ENCODE measurements at regions not wholly inside any gene's neighbourhood (a gene's known extent, or its start where the extent isn't known, plus 50 kb on each side); places are given as distances from the start of the nearest gene placed in this dataset.

- no peak for ATAC-seq (ENCODE audit: low FRiP score in 2 of 2)
- Histone ChIP-seq H3K36me3 (no peaks in the 10 kb centered on the region), H3K4me1 (no peaks in the 10 kb centered on the region), H3K27me3 (no peaks in the 10 kb centered on the region), H3K4me3 (no peak overlapping the region), H3K9me3 (no peaks in the 10 kb centered on the region), H3K27ac (no peak overlapping the region)
- DNase-seq, result no peak
- no peak for TF ChIP-seq CTCF (IDR thresholded peaks at IDR 0.05)
- TF ChIP-seq POLR2A (IDR thresholded peaks at IDR 0.05), result no peak
- TF ChIP-seq POLR2AphosphoS5 (IDR thresholded peaks at IDR 0.05), result no peak
- TF ChIP-seq EP300 (IDR thresholded peaks at IDR 0.05), result no peak
These were observed 264.9 kb upstream of the FERD3L start for GRCh38 chr7:19410106-19410505.

GRCh38 chr7:19408706-19409220, 263.5 kb upstream of the FERD3L start:
- Histone ChIP-seq H3K4me1 (no peaks in the 10 kb centered on the region), H3K9me3 (no peaks in the 10 kb centered on the region), H3K27ac (no peak overlapping the region), H3K36me3 (no peaks in the 10 kb centered on the region), H3K27me3 (no peaks in the 10 kb centered on the region), H3K4me3 (no peak overlapping the region)
- DNase-seq (no peak), ATAC-seq (ENCODE audit: low FRiP score in 2 of 2) (no peak)
- 48 to 60% methylated on average over 3 of the region's 3 CpGs for WGBS, 2 donors
- TF ChIP-seq POLR2AphosphoS5 (IDR thresholded peaks at IDR 0.05) (no peak), CTCF (IDR thresholded peaks at IDR 0.05) (no peak), POLR2A (IDR thresholded peaks at IDR 0.05) (no peak), EP300 (IDR thresholded peaks at IDR 0.05) (no peak)

- no peaks in the 10 kb centered on the region for H3K4me1 ChIP-seq
- ATAC-seq (ENCODE audit: low FRiP score in 2 of 2), result no peak
These were observed 262.0 kb upstream of the FERD3L start for GRCh38 chr7:19407270-19407669.

GRCh38 chr7:19405541-19405940, 260.3 kb upstream of the FERD3L start:
- no peak overlapping the region for H3K27ac ChIP-seq
- no peaks in the 10 kb centered on the region for H3K4me1 ChIP-seq
- H3K27me3 ChIP-seq, result no peaks in the 10 kb centered on the region
- ATAC-seq (ENCODE audit: low FRiP score in 2 of 2) (peak in 1 of 2 donors; percentile 62), DNase-seq (no peak)
- WGBS, 2 donors, result 53 to 67% methylated on average over 2 of the region's 2 CpGs
- no peaks in the 10 kb centered on the region for H3K9me3 ChIP-seq
- no peak overlapping the region for H3K4me3 ChIP-seq
- H3K36me3 ChIP-seq, result no peaks in the 10 kb centered on the region
- TF ChIP-seq EP300 (IDR thresholded peaks at IDR 0.05) (no peak), POLR2A (IDR thresholded peaks at IDR 0.05) (no peak), POLR2AphosphoS5 (IDR thresholded peaks at IDR 0.05) (no peak), CTCF (IDR thresholded peaks at IDR 0.05) (no peak)

More at GRCh38 chr7:19407270-19407669, 262.0 kb upstream of the FERD3L start:
- TF ChIP-seq EP300 (IDR thresholded peaks at IDR 0.05), result no peak
- TF ChIP-seq POLR2A (IDR thresholded peaks at IDR 0.05), result no peak
- no peak for TF ChIP-seq CTCF (IDR thresholded peaks at IDR 0.05)
- TF ChIP-seq POLR2AphosphoS5 (IDR thresholded peaks at IDR 0.05), result no peak
- no peak for DNase-seq
- Histone ChIP-seq H3K27ac (no peak overlapping the region), H3K27me3 (no peaks in the 10 kb centered on the region), H3K36me3 (no peaks in the 10 kb centered on the region), H3K9me3 (no peaks in the 10 kb centered on the region), H3K4me3 (no peak overlapping the region)
- WGBS, 2 donors, result 88 to 89% methylated on average over 3 of the region's 4 CpGs

- peak in 1 of 2 donors; percentile 87 for ATAC-seq (ENCODE audit: low FRiP score in 2 of 2)
- Histone ChIP-seq H3K36me3 (no peaks in the 10 kb centered on the region), H3K4me3 (no peak overlapping the region), H3K27me3 (no peaks in the 10 kb centered on the region), H3K27ac (no peak overlapping the region), H3K9me3 (no peaks in the 10 kb centered on the region), H3K4me1 (no peaks in the 10 kb centered on the region)
- DNase-seq, result no peak
- TF ChIP-seq EP300 (IDR thresholded peaks at IDR 0.05), result no peak
- TF ChIP-seq CTCF (IDR thresholded peaks at IDR 0.05), result no peak
- TF ChIP-seq POLR2AphosphoS5 (IDR thresholded peaks at IDR 0.05), result no peak
- TF ChIP-seq POLR2A (IDR thresholded peaks at IDR 0.05), result no peak
- WGBS, 2 donors, result 33% methylated on average over 3 of the region's 3 CpGs
These were observed 259.7 kb upstream of the FERD3L start for GRCh38 chr7:19404912-19405329.
